ENCODE measurements at regions not wholly inside any gene's neighbourhood (a gene's known extent, or its start where the extent isn't known, plus 50 kb on each side); places are given as distances from the start of the nearest gene placed in this dataset.

GRCh38 chr9:105966834-105967233 is 272.5 kb downstream of the TMEM38B start:
- Histone ChIP-seq H2BK5ac (ENCODE audit: low read depth, low read length, poor library complexity, severe bottlenecking) (no peak overlapping the region), H4K91ac (ENCODE audit: low read length) (no peak overlapping the region), H3K4me2 (ENCODE audit: low read length, poor library complexity, severe bottlenecking) (no peak overlapping the region), H2AFZ (ENCODE audit: low read depth, low read length) (no peak overlapping the region), H2BK15ac (ENCODE audit: low read depth, poor library complexity, severe bottlenecking) (no peak overlapping the region), H3K4me3 (ENCODE audit: insufficient read depth in 1 of 2, low read depth in 1 of 2, low read length in 2 of 2) (no peak overlapping the region), H3K9ac (ENCODE audit: low read length) (no peak overlapping the region), H4K8ac (ENCODE audit: low read length) (no peak overlapping the region), H2BK12ac (ENCODE audit: low read length in 2 of 2) (no peak overlapping the region), H3K27me3 (ENCODE audit: control insufficient read depth in 1 of 2, insufficient read depth in 1 of 2, low read length in 2 of 2) (no peaks in the 10 kb centered on the region), H3K18ac (ENCODE audit: low read depth in 1 of 2, low read length in 2 of 2) (no peak overlapping the region), H3K4ac (ENCODE audit: low read depth in 1 of 2, low read length in 2 of 2) (no peak overlapping the region), H3K36me3 (ENCODE audit: control insufficient read depth in 1 of 2, insufficient read depth in 2 of 2, low read depth in 1 of 2, low read length in 2 of 2) (no peaks in the 10 kb centered on the region), H3K27ac (ENCODE audit: low read length, poor library complexity, severe bottlenecking) (no peak overlapping the region), H2AK5ac (ENCODE audit: low read length, severe bottlenecking) (no peak overlapping the region), H3K4me1 (ENCODE audit: control insufficient read depth, insufficient read depth, low read depth, low read length) (no peaks in the 10 kb centered on the region), H2BK120ac (ENCODE audit: low read depth, low read length) (no peak overlapping the region), H3K23ac (ENCODE audit: low read length in 2 of 2) (no peak overlapping the region), H3K79me1 (replicated peaks; ENCODE audit: low read length, poor library complexity, severe bottlenecking) (no peaks in the 10 kb centered on the region), H3K14ac (ENCODE audit: low read length in 2 of 2) (no peak overlapping the region), H3K9me3 (ENCODE audit: control insufficient read depth, low read length) (no peaks in the 10 kb centered on the region)
- no peak for DNase-seq
- WGBS = 93% methylated on average over 1 of the region's 1 CpG

GRCh38 chr9:105967248-105967647 is 272.9 kb downstream of the TMEM38B start:
- no peak for DNase-seq
- no peak overlapping the region for H3K27ac ChIP-seq (ENCODE audit: low read length, poor library complexity, severe bottlenecking)
- no peak overlapping the region for H3K4ac ChIP-seq (ENCODE audit: low read depth in 1 of 2, low read length in 2 of 2)
- H3K9me3 ChIP-seq (ENCODE audit: control insufficient read depth, low read length) = no peaks in the 10 kb centered on the region
- H3K23ac ChIP-seq (ENCODE audit: low read length in 2 of 2) = no peak overlapping the region
- H3K27me3 ChIP-seq (ENCODE audit: control insufficient read depth in 1 of 2, insufficient read depth in 1 of 2, low read length in 2 of 2) = no peaks in the 10 kb centered on the region
- no peak overlapping the region for H4K8ac ChIP-seq (ENCODE audit: low read length)
- H2BK5ac ChIP-seq (ENCODE audit: low read depth, low read length, poor library complexity, severe bottlenecking) = no peak overlapping the region
- H2AK5ac ChIP-seq (ENCODE audit: low read length, severe bottlenecking) = no peak overlapping the region
- H3K18ac ChIP-seq (ENCODE audit: low read depth in 1 of 2, low read length in 2 of 2) = no peak overlapping the region
- H3K14ac ChIP-seq (ENCODE audit: low read length in 2 of 2) = no peak overlapping the region
- no peak overlapping the region for H3K9ac ChIP-seq (ENCODE audit: low read length)
- H3K4me1 ChIP-seq (ENCODE audit: control insufficient read depth, insufficient read depth, low read depth, low read length) = no peaks in the 10 kb centered on the region
- no peak overlapping the region for H2BK15ac ChIP-seq (ENCODE audit: low read depth, poor library complexity, severe bottlenecking)
- H3K36me3 ChIP-seq (ENCODE audit: control insufficient read depth in 1 of 2, insufficient read depth in 2 of 2, low read depth in 1 of 2, low read length in 2 of 2) = no peaks in the 10 kb centered on the region
- H2BK12ac ChIP-seq (ENCODE audit: low read length in 2 of 2) = no peak overlapping the region
- WGBS = no CpG with 5 or more reads among the region's 1 CpG
- no peak overlapping the region for H2BK120ac ChIP-seq (ENCODE audit: low read depth, low read length)
- no peak overlapping the region for H3K4me3 ChIP-seq (ENCODE audit: insufficient read depth in 1 of 2, low read depth in 1 of 2, low read length in 2 of 2)
- no peak overlapping the region for H3K4me2 ChIP-seq (ENCODE audit: low read length, poor library complexity, severe bottlenecking)
- H3K79me1 ChIP-seq (replicated peaks; ENCODE audit: low read length, poor library complexity, severe bottlenecking) = no peaks in the 10 kb centered on the region
- no peak overlapping the region for H2AFZ ChIP-seq (ENCODE audit: low read depth, low read length)
- H4K91ac ChIP-seq (ENCODE audit: low read length) = no peak overlapping the region

DNA sequence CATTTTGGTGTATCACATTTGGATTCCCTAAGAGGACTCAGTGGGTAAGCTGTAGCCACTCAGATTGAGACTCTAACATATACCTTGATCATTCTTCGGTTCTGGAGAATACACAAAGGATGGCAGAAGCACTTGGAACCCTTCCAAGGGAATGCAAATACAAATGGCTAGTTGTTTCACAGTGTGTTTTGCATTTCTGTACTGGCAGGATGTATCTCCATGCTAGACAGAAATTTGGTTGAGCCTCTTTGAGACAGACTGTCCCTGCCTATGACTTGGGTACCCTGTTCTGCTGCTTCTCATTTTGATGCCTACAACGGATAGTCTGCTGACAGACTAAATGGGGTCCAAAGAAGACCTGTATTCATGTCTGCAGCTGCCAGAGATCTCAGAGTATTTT is 273.5 kb downstream of the TMEM38B start:
- Histone ChIP-seq H3K9me3 (ENCODE audit: control insufficient read depth, low read length) (no peaks in the 10 kb centered on the region), H2BK5ac (ENCODE audit: low read depth, low read length, poor library complexity, severe bottlenecking) (no peak overlapping the region), H3K18ac (ENCODE audit: low read depth in 1 of 2, low read length in 2 of 2) (no peak overlapping the region), H3K9ac (ENCODE audit: low read length) (no peak overlapping the region), H3K14ac (ENCODE audit: low read length in 2 of 2) (no peak overlapping the region), H3K79me1 (replicated peaks; ENCODE audit: low read length, poor library complexity, severe bottlenecking) (no peaks in the 10 kb centered on the region), H3K27me3 (ENCODE audit: control insufficient read depth in 1 of 2, insufficient read depth in 1 of 2, low read length in 2 of 2) (no peaks in the 10 kb centered on the region), H2AFZ (ENCODE audit: low read depth, low read length) (no peak overlapping the region), H4K8ac (ENCODE audit: low read length) (no peak overlapping the region), H3K23ac (ENCODE audit: low read length in 2 of 2) (no peak overlapping the region), H3K36me3 (ENCODE audit: control insufficient read depth in 1 of 2, insufficient read depth in 2 of 2, low read depth in 1 of 2, low read length in 2 of 2) (no peaks in the 10 kb centered on the region), H3K4me2 (ENCODE audit: low read length, poor library complexity, severe bottlenecking) (no peak overlapping the region), H3K4ac (ENCODE audit: low read depth in 1 of 2, low read length in 2 of 2) (no peak overlapping the region), H2BK12ac (ENCODE audit: low read length in 2 of 2) (no peak overlapping the region), H2BK15ac (ENCODE audit: low read depth, poor library complexity, severe bottlenecking) (no peak overlapping the region), H2BK120ac (ENCODE audit: low read depth, low read length) (no peak overlapping the region), H4K91ac (ENCODE audit: low read length) (no peak overlapping the region), H3K4me1 (ENCODE audit: control insufficient read depth, insufficient read depth, low read depth, low read length) (no peaks in the 10 kb centered on the region), H3K4me3 (ENCODE audit: insufficient read depth in 1 of 2, low read depth in 1 of 2, low read length in 2 of 2) (no peak overlapping the region), H3K27ac (ENCODE audit: low read length, poor library complexity, severe bottlenecking) (no peak overlapping the region), H2AK5ac (ENCODE audit: low read length, severe bottlenecking) (no peak overlapping the region)
- 84% methylated on average over 2 of the region's 2 CpGs for WGBS
- no peak for DNase-seq

DNA sequence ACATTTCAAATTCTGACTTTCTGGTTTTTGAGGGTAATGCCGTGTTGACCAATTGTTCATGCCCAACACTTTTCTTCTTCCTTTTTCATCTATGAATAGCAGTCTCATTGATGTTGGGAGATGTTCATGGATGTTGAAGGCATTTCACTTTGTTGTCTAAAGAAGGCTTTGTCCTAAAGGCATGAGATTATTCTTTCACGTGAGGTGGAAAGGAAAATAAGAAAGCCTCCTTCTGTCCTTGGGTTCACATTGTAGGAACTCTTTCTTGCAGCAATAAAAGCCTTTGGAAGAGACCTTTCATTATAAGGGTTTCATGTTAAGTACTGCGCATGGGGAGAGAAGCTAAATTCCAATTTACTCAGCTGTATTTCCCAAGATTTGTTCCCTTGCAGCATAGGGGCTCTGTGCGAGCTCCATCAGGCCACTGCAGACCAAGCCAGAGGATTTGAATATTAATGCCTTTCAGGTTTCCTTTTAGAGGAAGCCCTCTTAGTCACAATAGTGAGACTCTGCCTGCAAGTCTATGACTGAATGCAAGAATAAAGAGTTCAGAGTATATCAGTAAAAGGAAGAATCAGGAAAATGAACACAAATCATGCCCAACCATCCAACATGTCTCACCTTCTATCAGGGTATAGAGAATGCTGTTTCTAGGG is 274.6 kb downstream of the TMEM38B start:
- no peak overlapping the region for H3K27ac ChIP-seq (ENCODE audit: low read length, poor library complexity, severe bottlenecking)
- H3K9me3 ChIP-seq (ENCODE audit: control insufficient read depth, low read length) = no peaks in the 10 kb centered on the region
- H2BK12ac ChIP-seq (ENCODE audit: low read length in 2 of 2) = no peak overlapping the region
- H3K27me3 ChIP-seq (ENCODE audit: control insufficient read depth in 1 of 2, insufficient read depth in 1 of 2, low read length in 2 of 2) = no peaks in the 10 kb centered on the region
- H3K4me1 ChIP-seq (ENCODE audit: control insufficient read depth, insufficient read depth, low read depth, low read length) = no peaks in the 10 kb centered on the region
- no peak overlapping the region for H3K9ac ChIP-seq (ENCODE audit: low read length)
- no peaks in the 10 kb centered on the region for H3K79me1 ChIP-seq (replicated peaks; ENCODE audit: low read length, poor library complexity, severe bottlenecking)
- H3K4me3 ChIP-seq (ENCODE audit: insufficient read depth in 1 of 2, low read depth in 1 of 2, low read length in 2 of 2) = no peak overlapping the region
- H3K36me3 ChIP-seq (ENCODE audit: control insufficient read depth in 1 of 2, insufficient read depth in 2 of 2, low read depth in 1 of 2, low read length in 2 of 2) = no peaks in the 10 kb centered on the region
- H2BK15ac ChIP-seq (ENCODE audit: low read depth, poor library complexity, severe bottlenecking) = no peak overlapping the region
- H4K8ac ChIP-seq (ENCODE audit: low read length) = no peak overlapping the region
- no peak overlapping the region for H2BK120ac ChIP-seq (ENCODE audit: low read depth, low read length)
- H3K4ac ChIP-seq (ENCODE audit: low read depth in 1 of 2, low read length in 2 of 2) = no peak overlapping the region
- 91% methylated on average over 3 of the region's 4 CpGs for WGBS
- no peak overlapping the region for H2BK5ac ChIP-seq (ENCODE audit: low read depth, low read length, poor library complexity, severe bottlenecking)
- no peak overlapping the region for H3K18ac ChIP-seq (ENCODE audit: low read depth in 1 of 2, low read length in 2 of 2)
- H3K14ac ChIP-seq (ENCODE audit: low read length in 2 of 2) = no peak overlapping the region
- H3K23ac ChIP-seq (ENCODE audit: low read length in 2 of 2) = no peak overlapping the region
- no peak overlapping the region for H4K91ac ChIP-seq (ENCODE audit: low read length)
- no peak for DNase-seq
- no peak overlapping the region for H2AK5ac ChIP-seq (ENCODE audit: low read length, severe bottlenecking)
- no peak overlapping the region for H2AFZ ChIP-seq (ENCODE audit: low read depth, low read length)
- H3K4me2 ChIP-seq (ENCODE audit: low read length, poor library complexity, severe bottlenecking) = no peak overlapping the region

Data from mesenchymal stem cell (in vitro differentiated cells and primary cell).